GM18861 (cell line): ENCODE measurements at regions not wholly inside any gene's neighbourhood (a gene's known extent, or its start where the extent isn't known, plus 50 kb on each side); places are given as distances from the start of the nearest gene placed in this dataset.
"Not testable (repeated sequence)": the region's sequence is repeated elsewhere in the genome, so short reads cannot be mapped to it uniquely, and the experiment has no call there.

Experiments used
- ATAC-seq: cut with Tn5 transposase; IDR thresholded peaks from one replicate; pipeline ENCODE4 v1.9.1; 2021; ENCODE audit not compliant: unreplicated experiment

GRCh38 chr4:132642016-132642817 lies 506.9 kb upstream of the PCDH10 start:
- ATAC-seq: peak; percentile 57

GRCh38 chr4:132646186-132646585 lies 502.9 kb upstream of the PCDH10 start:
- ATAC-seq: peak; percentile 91

- ATAC-seq: no peak
Measured at GRCh38 chr4:132651196-132651595, 497.9 kb upstream of the PCDH10 start.

DNA sequence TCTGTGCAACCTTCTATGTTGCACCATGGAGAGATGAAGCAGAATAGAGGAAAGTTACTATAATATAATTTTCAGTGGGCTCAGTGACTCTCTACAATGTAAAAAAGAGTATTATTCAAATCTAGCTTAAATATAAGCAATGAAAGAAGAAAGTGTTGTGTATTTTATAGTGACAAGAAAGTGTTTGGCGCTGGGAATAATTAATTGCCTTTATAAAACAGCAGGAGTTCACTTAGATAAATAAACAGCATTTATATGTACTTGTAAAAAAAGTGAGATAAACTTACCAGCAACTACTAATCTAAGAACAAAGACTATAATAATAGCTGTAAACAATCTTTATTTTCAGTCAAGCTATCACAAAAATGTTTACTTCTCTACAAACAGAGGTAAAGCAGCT lies 488.9 kb upstream of the PCDH10 start:
- ATAC-seq: no peak

DNA sequence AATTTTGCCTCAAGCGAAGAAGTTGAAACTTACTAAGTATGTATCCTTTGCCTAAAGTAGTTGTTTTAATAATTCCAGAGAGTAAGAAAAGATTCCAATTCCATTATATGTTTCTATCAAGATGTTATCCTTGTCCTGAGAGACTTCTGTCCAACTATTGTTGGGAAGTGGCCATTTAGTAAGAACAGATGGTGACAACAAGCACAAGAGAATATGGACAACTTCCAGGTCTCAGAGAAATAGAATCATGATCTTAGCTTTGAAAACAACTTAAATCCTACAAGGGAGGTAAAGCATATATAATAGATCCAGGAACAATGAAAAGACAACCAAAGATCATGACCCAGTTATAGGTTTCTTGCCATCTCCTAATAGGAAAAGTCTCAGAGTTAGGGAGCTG lies 486.6 kb upstream of the PCDH10 start:
- no peak for ATAC-seq

DNA sequence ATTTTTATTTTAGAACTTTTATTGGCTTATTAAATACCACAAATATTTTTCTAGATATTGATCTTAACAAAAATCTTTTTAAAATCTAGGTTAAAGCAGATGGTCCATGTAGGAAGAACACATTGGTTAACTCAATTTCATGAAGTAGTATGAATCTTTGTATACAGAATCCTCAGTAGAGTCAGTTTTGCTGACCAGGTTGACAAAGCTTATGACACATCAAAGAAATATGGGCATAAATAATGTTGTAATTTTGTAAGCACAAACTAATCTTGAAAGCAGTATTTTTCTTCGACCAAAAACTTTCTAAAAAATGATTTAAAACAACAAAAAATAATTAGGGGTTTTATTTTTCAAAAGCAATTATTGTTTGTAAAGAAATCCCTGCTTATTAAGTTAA lies 479.3 kb upstream of the PCDH10 start:
- no peak for ATAC-seq

DNA sequence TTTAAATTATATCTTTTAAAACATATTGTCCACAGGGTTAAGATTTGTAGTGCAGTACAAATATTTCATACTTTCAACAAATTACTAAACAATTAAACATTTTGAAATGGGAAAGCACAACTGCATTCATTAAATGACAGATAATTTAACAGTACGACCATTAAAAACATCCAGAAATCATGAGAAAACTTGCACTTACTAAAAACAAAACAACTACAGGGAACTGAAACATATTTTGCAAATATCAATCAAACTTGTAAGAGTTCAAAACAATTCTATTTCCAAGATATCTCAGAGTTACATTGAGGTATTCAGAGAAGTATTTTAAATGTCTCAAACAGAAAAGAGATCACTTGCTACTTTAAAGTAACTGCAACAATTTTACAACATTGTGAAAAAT lies 478.5 kb upstream of the PCDH10 start:
- ATAC-seq: no peak

GRCh38 chr4:132683957-132684356 lies 465.1 kb upstream of the PCDH10 start:
- ATAC-seq: no peak

GRCh38 chr4:132691026-132691425 lies 458.1 kb upstream of the PCDH10 start:
- ATAC-seq: no peak

- ATAC-seq: no peak
Measured at GRCh38 chr4:132691668-132692067, 457.4 kb upstream of the PCDH10 start.

GRCh38 chr4:132694775-132695174 lies 454.3 kb upstream of the PCDH10 start:
- ATAC-seq: no peak

GRCh38 chr4:132697505-132697904 lies 451.6 kb upstream of the PCDH10 start:
- ATAC-seq: not testable (repeated sequence)

DNA sequence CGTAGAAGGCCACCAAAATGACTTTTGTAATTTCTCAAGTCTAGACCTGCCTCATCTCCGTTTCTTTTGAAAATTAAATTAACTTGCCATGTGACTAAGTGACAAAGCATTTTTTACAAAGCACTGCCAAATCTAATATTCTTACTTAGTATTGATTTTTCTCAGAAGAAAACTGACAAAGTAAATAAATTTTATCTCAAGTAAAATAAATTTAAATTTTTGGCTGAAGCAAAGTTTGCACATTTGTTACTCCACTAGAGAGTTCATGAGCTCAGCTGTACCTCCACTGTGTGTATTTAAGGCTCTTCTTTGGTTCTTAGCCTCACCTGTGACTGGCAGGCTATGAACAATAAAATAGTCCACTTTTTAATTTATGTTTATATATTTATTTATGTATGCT lies 441.1 kb upstream of the PCDH10 start:
- ATAC-seq: no peak

- no peak for ATAC-seq
Measured at GRCh38 chr4:132709056-132709455, 440.0 kb upstream of the PCDH10 start.

- no peak for ATAC-seq
Measured at GRCh38 chr4:132710971-132711370, 438.1 kb upstream of the PCDH10 start.

- ATAC-seq: no peak
Measured at GRCh38 chr4:132737344-132737743, 411.8 kb upstream of the PCDH10 start.

GRCh38 chr4:132759199-132759780 lies 389.8 kb upstream of the PCDH10 start:
- no peak for ATAC-seq

- no peak for ATAC-seq
Measured at GRCh38 chr4:132763465-132763864, 385.6 kb upstream of the PCDH10 start.

DNA sequence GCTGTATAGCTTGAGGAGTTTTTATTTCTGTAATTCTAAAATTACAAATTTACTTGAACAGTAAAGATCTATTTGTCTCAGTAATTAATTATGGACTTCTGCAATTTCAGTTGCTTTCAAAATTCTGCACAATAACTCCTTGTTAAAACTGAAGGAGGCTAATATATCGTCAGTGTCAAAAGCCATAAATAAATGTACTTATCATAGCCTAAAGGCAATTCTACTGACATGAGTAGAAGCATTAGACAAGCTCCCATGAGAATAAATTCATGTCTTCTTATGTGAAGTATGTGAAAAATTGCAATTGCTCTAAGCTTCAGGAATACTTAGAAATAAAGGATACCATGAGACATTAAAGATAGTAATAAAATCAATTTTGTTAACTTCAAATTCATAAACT lies 381.2 kb upstream of the PCDH10 start:
- ATAC-seq: no peak

DNA sequence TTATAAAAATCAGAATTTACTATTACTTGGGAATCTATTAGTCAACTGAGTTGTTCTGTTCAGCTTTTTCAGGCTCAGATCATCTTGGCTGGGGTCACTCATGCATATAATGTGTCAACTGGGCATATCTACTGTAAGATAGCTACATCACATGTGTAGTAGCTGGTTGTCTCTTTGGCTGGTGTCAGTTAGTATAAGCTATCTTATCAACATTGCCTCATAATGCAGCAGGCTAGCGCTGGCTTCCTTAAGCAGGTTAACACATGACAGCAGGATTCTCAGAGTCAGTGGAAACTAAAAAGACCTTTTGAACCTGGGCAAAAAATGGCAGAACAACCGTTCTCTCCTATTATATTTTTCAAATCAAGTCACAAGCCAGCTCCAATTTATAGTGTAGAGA lies 378.3 kb upstream of the PCDH10 start:
- no peak for ATAC-seq

DNA sequence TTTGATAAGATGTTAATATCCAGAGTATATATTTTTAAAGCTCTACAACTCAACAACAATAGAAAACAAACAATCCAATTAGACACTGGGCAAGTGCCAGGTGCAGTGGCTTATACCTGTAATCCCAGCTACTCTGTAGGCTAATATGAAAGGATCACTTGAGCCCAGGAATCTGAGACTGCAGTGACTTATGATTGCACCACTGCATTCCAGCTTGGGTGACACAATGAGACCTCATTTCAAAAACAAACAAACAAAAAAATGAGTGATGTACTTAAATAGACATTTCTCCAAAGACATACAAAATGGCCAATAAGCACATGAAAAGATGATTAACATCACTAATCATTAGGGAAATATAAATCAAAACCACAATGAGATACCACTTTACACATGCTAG lies 356.8 kb upstream of the PCDH10 start:
- ATAC-seq: no peak

DNA sequence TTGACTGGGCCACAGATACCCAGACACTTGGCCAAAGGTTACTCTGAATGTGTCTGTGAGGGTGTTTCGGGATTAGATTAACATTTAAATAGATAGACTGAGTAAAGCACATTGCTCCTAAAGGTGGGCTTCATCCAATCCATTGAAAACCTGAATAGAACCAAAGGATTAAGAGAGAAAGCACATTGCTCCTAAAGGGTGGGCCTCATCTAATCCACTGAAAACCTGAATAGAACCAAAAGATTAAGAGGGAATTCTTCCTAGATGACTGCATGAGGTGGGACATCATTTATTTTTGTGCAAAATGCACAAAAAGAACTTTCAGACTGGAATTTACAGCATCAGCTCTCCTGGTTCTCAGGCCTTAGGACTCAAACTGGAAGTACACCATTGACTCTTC lies 351.2 kb upstream of the PCDH10 start:
- no peak for ATAC-seq
